NCI-H187 treated with DMSO at 0.1 percent for 48 hours (cell line): ENCODE measurements at regions not wholly inside any gene's neighbourhood (a gene's known extent, or its start where the extent isn't known, plus 50 kb on each side); places are given as distances from the start of the nearest gene placed in this dataset.

Experiments
- DNase-seq: peaks from one replicate; lab custom pipeline; 2025; lab: John Stamatoyannopoulos, UW

GRCh38 chr3:23746441-23746840, 59.3 kb upstream of the UBE2E1 start:
- no peak for DNase-seq

- DNase-seq, result no peak
Observed at GRCh38 chr3:23747841-23748240, 57.9 kb upstream of the UBE2E1 start.

GRCh38 chr3:23748398-23749110, 57.2 kb upstream of the UBE2E1 start:
- no peak for DNase-seq

- DNase-seq, result no peak
Observed at GRCh38 chr3:23749609-23750008, 56.1 kb upstream of the UBE2E1 start.

GRCh38 chr3:23750573-23751210, 55.1 kb upstream of the UBE2E1 start:
- DNase-seq, result no peak

- DNase-seq, result no peak
Observed at GRCh38 chr3:23751212-23751723, 54.5 kb upstream of the UBE2E1 start.

DNA sequence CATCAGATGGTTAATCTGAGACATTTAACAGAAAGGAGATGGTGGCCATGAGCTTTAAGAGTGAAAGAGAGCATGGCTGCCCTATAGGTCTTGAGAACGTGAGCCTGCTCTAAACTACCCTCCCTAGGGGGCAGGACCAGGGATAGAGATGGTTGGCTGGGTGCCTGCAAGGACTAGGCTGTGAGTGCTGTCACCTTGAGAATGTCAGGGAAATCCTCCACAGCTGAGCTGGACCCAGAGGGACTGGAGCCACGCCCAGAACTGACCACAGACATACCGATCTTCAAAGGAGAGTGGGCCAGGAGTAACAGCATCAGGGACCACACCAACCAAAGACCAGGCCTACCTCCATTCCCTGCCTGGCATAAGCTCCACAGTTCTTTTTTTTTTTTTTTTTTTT, 53.6 kb upstream of the UBE2E1 start:
- no peak for DNase-seq

DNA sequence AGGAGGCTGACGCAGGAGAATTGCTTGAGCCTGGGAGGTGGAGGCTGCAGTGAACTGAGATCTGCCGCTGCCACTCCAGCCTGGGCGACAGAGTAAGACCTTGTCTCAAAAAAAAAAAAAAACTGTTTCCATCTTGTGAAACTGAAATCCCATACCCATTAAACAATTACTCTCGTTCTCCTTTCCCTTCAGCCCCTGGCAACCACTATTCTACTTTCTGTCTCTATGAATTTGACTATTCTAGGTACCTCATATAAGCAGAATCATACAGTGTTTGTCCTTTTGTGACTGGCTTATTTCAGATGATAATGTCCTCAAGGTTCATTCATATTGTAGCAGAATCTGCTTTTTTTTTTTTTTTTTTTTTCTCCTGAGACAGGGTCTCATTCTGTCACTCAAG, 51.5 kb upstream of the UBE2E1 start:
- no peak for DNase-seq
